ENCODE measurements at regions not wholly inside any gene's neighbourhood (a gene's known extent, or its start where the extent isn't known, plus 50 kb on each side); places are given as distances from the start of the nearest gene placed in this dataset.

- DNase-seq: no peak
- ChIA-PET POLR2A (no interaction called here), CTCF (no interaction called here)
- no peak for ATAC-seq
- no peaks in the 10 kb centered on the region for H3K4me1 Mint-ChIP-seq
- peaks cover 6% of the 10 kb centered on the region for H3K9me3 Mint-ChIP-seq (ENCODE audit: low read depth)
- no peak overlapping the region for H3K4me3 Mint-ChIP-seq
- no peaks in the 10 kb centered on the region for H3K27me3 Mint-ChIP-seq
- H3K36me3 Mint-ChIP-seq (ENCODE audit: low read depth): no peaks in the 10 kb centered on the region
- intact Hi-C loops (cut with DNase I, micrococcal nuclease): loop anchor here (5.0 kb wide), 1 partner anchor 135 kb away; no protein-coding TSS in a partner anchor
- H3K27ac Mint-ChIP-seq: no peak overlapping the region
Observed at GRCh38 chr6:50657513-50657912, 55.8 kb upstream of the TFAP2D start.

GRCh38 chr6:50658561-50658960 lies 54.8 kb upstream of the TFAP2D start:
- Mint-ChIP-seq H3K27me3 (no peaks in the 10 kb centered on the region), H3K4me1 (no peaks in the 10 kb centered on the region), H3K9me3 (ENCODE audit: low read depth) (peaks cover 4% of the 10 kb centered on the region), H3K4me3 (no peak overlapping the region), H3K27ac (no peak overlapping the region), H3K36me3 (ENCODE audit: low read depth) (no peaks in the 10 kb centered on the region)
- CTCF ChIA-PET: interaction anchor here (0.6 kb wide), 1 partner anchor 542 kb away, joined by 4 read pairs; no protein-coding TSS in a partner anchor
- no peak for DNase-seq
- intact Hi-C loops (cut with DNase I, micrococcal nuclease): loop anchor here (5.0 kb wide), 1 partner anchor 134 kb away; no protein-coding TSS in a partner anchor
- no peak for ATAC-seq
- POLR2A ChIA-PET: no interaction called here

- DNase-seq (no peak), ATAC-seq (no peak)
- intact Hi-C loops (cut with DNase I, micrococcal nuclease): no loop called here
Observed at GRCh38 chr6:50661636-50662035, 51.7 kb upstream of the TFAP2D start.

More at GRCh38 chr6:50661636-50662035, 51.7 kb upstream of the TFAP2D start:
- Mint-ChIP-seq H3K36me3 (ENCODE audit: low read depth) (no peaks in the 10 kb centered on the region), H3K27me3 (no peaks in the 10 kb centered on the region), H3K9me3 (ENCODE audit: low read depth) (no peaks in the 10 kb centered on the region), H3K4me3 (no peak overlapping the region), H3K27ac (no peak overlapping the region), H3K4me1 (no peaks in the 10 kb centered on the region)
- ChIA-PET CTCF (interaction anchor here (0.7 kb wide), 1 partner anchor 17 kb away, joined by 3 read pairs; no protein-coding TSS in a partner anchor), POLR2A (no interaction called here)
